Mucosa of descending colon (tissue), 3 donors: ENCODE measurements at regions not wholly inside any gene's neighbourhood (a gene's known extent, or its start where the extent isn't known, plus 50 kb on each side); places are given as distances from the start of the nearest gene placed in this dataset.

Experiments used
- ATAC-seq: fragments of 200-7000 bp; cut with Tn5 transposase; one replicate; pipeline ENCODE4 v1.9.1; 2020; ENCODE audit warnings: mild to moderate bottlenecking, moderate library complexity
- DNase-seq, 3 donors: peaks; one replicate each; pipeline ENCODE4 v3.0.0-alpha.2; 2020
- H3K36me3 ChIP-seq: fragments of 200-600 bp; one replicate; pipeline ENCODE4 v1.8.0; 2021; ENCODE audit warnings: low read depth, mild to moderate bottlenecking
- H3K4me1 ChIP-seq: fragments of 200-600 bp; one replicate; pipeline ENCODE4 v1.8.0; 2021; ENCODE audit warnings: low read depth, mild to moderate bottlenecking
- H3K4me3 ChIP-seq: fragments of 200-600 bp; one replicate; pipeline ENCODE4 v1.8.0; 2021; ENCODE audit warnings: mild to moderate bottlenecking
- H3K9me3 ChIP-seq: fragments of 200-600 bp; one replicate; pipeline ENCODE4 v1.8.0; 2021; ENCODE audit warnings: mild to moderate bottlenecking
- intact Hi-C, 2 donors: fragments of 100-400 bp; cut with DNase I in 1 of 2; cut with micrococcal nuclease in 1 of 2; formaldehyde crosslinking; loops; one replicate each; pipeline versions ENCODE4 v1.11.0 to v1.11.1; 2022; cut with DNase I, micrococcal nuclease
- TF ChIP-seq, protein P1 (sequence below): fragments of 200-600 bp; IDR thresholded peaks from one replicate; pipeline ENCODE4 v1.8.0; 2022; ENCODE audit warnings: antibody characterized with exemption, mild to moderate bottlenecking
- donor health status: DM: no; HTN: no; CAD: no; lungs with moderate emphysema.
- donor health status: DM: no; HTN: no; CAD: no.
- donor health status: DM: no; HTN: yes; CAD: no.

DNA sequence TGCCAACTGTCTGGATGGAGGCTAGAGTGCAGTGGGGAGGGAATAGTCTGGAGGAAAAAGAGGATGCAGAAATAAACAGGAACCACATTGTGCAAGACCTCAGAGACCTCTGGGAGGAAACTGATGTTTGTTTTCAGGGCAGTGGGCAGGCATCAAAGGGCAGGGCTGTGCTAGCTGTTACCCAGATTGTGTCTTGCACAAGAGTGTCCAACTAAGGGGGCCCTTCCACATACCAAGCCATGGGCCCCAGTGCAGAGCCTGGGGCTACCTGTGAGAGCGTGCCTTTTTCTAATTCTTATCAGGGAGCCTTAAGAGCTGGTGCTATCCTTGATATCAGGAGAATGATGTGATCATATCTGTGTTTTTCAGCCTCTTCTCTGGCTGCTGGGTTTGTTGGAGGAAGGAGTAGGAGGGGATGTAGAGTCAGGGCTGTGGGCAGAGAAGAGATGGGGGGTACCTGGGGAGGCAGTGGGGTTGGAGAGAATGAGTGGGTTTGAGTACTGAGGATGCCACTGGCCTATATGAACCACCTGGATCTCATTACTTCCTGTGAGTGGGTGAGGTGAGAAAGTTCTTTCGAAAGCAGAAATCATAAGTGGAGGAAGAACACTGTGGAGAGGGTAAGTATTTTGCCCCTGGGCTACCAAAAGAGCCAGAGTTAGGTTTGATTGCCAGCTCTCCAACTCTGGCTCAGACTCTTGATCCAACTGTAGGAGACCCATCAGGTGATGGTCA lies 259.2 kb upstream of the CRY1 start:
- TF ChIP-seq, protein P1, sequence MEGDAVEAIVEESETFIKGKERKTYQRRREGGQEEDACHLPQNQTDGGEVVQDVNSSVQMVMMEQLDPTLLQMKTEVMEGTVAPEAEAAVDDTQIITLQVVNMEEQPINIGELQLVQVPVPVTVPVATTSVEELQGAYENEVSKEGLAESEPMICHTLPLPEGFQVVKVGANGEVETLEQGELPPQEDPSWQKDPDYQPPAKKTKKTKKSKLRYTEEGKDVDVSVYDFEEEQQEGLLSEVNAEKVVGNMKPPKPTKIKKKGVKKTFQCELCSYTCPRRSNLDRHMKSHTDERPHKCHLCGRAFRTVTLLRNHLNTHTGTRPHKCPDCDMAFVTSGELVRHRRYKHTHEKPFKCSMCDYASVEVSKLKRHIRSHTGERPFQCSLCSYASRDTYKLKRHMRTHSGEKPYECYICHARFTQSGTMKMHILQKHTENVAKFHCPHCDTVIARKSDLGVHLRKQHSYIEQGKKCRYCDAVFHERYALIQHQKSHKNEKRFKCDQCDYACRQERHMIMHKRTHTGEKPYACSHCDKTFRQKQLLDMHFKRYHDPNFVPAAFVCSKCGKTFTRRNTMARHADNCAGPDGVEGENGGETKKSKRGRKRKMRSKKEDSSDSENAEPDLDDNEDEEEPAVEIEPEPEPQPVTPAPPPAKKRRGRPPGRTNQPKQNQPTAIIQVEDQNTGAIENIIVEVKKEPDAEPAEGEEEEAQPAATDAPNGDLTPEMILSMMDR: no peak
- DNase-seq: no peak
- ATAC-seq: no peak
- Histone ChIP-seq H3K36me3 (no peaks in the 10 kb centered on the region), H3K4me1 (no peaks in the 10 kb centered on the region), H3K4me3 (no peak overlapping the region), H3K9me3 (no peaks in the 10 kb centered on the region)
- intact Hi-C loops: no loop called here

DNA sequence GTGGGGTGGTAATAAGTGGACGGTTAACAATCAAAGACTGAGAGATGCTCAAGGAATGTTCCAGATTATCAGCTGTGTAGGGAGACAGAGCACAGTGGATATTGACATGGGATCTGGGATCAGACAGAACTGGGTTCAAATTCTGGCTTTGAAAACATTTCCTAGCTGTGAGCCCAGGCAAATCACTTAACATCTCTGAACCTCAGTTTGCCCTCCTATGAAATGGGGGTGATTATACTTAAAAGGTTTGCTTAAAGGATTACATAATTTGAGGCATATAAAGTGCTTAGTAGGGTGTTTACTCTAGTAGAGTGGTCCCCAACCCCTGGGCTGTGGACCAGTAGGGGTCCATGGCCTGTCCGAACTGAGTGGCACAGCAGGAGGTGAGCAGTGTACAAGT lies 260.0 kb upstream of the CRY1 start:
- H3K9me3 ChIP-seq: no peaks in the 10 kb centered on the region
- H3K4me1 ChIP-seq: no peaks in the 10 kb centered on the region
- TF ChIP-seq, protein P1: no peak
- no peak overlapping the region for H3K4me3 ChIP-seq
- no peak for DNase-seq
- ATAC-seq: no peak
- no peaks in the 10 kb centered on the region for H3K36me3 ChIP-seq
- intact Hi-C loops: no loop called here

DNA sequence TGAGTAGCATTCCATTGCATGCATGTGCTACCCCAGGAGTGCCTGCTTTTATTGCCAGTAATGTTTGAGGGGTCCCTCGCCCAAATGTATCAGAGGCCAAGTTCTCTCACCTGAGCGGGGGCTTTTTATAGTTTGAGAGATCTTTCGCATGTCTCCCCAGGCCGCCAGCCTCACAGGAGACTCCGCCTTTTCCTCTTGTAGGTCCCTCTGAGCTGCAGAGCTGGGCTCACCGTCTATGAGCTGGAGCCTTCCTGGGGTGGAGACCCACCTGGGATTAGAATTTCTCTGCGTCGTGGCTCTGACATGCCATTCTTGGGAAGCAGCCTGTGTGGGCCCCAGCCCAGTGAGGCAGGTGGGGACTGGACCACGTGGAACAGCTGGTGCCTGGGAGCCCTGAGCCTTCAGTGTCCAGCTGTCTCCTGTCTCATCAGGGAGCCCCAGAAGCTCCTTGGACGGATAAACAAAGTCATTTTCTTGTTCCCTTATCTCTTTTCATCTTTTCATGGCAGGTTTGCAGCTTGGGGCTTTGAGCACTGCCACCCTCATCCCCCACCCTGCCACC lies 261.7 kb upstream of the CRY1 start:
- DNase-seq: no peak
- ATAC-seq: no peak
- intact Hi-C loops: no loop called here
- H3K4me3 ChIP-seq: no peak overlapping the region
- H3K4me1 ChIP-seq: no peaks in the 10 kb centered on the region
- TF ChIP-seq, protein P1: no peak
- no peaks in the 10 kb centered on the region for H3K36me3 ChIP-seq
- H3K9me3 ChIP-seq: no peaks in the 10 kb centered on the region

DNA sequence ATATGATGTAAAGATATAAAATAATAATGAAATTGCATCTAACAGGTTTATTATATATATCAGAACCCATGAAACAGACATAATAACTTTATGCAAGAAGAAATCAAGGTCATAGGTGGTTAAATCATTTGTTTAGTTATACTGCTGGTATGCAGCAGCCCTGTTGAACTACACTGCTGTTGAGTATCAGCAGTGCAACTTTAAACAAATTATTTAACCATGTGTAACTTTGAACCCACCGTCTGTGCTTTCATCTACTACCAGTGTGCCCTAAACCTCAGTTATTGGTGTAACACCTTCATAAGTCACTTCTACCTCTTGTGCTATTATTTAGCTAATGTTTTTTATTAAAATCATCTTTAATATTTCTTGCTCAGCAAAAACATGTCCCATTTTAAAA lies 262.3 kb upstream of the CRY1 start:
- ATAC-seq: no peak
- intact Hi-C loops: no loop called here
- no peak for DNase-seq
- Histone ChIP-seq H3K36me3 (no peaks in the 10 kb centered on the region), H3K9me3 (no peaks in the 10 kb centered on the region), H3K4me3 (no peak overlapping the region), H3K4me1 (no peaks in the 10 kb centered on the region)
- TF ChIP-seq, protein P1: no peak

DNA sequence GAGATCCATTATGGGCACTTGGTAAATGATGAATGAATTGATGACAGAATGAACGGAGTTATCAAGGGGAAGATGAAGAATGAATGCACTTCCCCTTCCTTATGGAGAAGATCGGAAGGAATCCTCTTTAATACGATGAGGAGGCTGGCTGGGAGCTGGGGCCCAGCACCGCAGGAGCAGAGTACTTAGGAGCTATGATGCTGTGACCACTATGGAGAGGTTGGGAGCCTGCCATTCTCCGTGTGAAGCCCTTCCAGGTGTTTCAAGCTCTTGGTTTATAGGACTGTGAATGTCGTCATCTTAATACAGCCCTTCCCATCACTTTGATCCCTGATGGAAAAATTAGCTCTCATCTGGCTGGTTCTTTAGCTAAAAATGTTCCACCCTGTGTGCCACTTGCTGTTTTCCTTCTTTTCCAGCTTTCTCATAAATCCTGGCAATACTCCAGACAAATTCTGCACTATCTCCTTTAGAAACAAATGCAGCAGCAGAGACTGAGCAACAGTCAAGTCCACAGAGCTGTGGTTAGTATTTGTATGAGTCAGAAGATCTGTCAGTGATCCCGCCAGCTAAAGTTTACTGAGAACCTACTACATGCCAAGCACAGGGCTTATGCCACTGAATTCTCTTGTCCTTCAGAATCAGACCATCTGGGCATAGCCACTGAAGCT lies 263.1 kb upstream of the CRY1 start:
- Histone ChIP-seq H3K4me3 (no peak overlapping the region), H3K36me3 (no peaks in the 10 kb centered on the region), H3K9me3 (no peaks in the 10 kb centered on the region), H3K4me1 (no peaks in the 10 kb centered on the region)
- intact Hi-C loops: no loop called here
- ATAC-seq (no peak), DNase-seq (no peak)
- TF ChIP-seq, protein P1: no peak
